ENCODE measurements at regions not wholly inside any gene's neighbourhood (a gene's known extent, or its start where the extent isn't known, plus 50 kb on each side); places are given as distances from the start of the nearest gene placed in this dataset.

DNA sequence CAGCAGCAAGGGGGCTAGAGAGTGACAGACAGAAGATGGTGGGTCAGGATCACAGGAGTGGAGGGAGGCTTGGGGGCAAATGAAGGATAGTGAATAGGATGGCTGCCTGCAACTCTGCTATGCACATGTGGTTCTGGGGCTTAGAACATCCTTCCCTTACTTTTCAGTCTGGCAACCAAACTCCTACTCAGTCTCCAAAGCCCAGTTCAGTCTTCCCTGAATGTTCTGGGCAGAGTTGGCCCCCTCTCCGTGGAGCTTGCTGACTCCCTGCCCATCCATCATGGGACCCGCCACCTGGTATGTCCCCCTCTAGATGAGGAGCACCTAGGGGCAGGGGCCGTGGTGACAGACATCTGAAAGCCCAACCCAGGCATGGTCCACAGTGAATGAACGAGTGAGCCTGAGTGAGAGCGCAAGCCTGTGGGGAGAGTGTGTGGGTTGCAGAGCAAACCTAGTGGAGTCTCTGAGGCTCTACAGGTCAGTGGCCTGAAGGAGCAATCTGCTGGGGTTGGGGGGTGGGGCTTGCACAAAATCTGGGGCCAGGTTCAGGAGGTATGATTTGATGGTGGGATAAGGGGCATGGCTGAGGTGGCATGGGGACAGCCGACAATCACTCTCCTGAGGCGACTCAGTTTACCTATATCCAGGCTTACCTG is 180.6 kb downstream of the FGF18 start:
- no peak for TF ChIP-seq SIN3A (IDR thresholded peaks at IDR 0.05; ENCODE audit: borderline replicate concordance, insufficient read depth, low read depth, low read length)
- TF ChIP-seq, protein P1, sequence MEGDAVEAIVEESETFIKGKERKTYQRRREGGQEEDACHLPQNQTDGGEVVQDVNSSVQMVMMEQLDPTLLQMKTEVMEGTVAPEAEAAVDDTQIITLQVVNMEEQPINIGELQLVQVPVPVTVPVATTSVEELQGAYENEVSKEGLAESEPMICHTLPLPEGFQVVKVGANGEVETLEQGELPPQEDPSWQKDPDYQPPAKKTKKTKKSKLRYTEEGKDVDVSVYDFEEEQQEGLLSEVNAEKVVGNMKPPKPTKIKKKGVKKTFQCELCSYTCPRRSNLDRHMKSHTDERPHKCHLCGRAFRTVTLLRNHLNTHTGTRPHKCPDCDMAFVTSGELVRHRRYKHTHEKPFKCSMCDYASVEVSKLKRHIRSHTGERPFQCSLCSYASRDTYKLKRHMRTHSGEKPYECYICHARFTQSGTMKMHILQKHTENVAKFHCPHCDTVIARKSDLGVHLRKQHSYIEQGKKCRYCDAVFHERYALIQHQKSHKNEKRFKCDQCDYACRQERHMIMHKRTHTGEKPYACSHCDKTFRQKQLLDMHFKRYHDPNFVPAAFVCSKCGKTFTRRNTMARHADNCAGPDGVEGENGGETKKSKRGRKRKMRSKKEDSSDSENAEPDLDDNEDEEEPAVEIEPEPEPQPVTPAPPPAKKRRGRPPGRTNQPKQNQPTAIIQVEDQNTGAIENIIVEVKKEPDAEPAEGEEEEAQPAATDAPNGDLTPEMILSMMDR (IDR thresholded peaks at IDR 0.05): no peak

Data from Panc1 (cell line).